ENCODE measurements at regions not wholly inside any gene's neighbourhood (a gene's known extent, or its start where the extent isn't known, plus 50 kb on each side); places are given as distances from the start of the nearest gene placed in this dataset.

DNA sequence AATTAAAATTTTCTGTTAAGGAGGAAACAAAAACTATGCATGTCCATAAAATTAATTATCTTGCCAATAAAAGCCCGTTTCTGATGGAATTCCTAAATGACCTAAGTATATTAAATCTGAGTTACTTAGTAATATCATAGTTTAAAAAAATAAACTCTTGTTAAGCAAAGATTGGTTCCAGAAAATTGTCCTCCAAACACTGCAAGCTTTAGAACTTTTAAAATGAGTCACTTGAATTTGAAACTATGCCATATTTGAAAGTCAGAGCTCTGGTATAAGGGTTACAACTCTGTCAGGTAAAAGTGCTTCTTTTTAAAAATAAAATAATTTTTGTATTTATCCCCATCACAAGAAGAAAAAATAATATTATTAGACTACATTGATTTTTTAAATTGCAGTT is 409.5 kb downstream of the PLPP3 start (continued):
- TF ChIP-seq, protein P1, sequence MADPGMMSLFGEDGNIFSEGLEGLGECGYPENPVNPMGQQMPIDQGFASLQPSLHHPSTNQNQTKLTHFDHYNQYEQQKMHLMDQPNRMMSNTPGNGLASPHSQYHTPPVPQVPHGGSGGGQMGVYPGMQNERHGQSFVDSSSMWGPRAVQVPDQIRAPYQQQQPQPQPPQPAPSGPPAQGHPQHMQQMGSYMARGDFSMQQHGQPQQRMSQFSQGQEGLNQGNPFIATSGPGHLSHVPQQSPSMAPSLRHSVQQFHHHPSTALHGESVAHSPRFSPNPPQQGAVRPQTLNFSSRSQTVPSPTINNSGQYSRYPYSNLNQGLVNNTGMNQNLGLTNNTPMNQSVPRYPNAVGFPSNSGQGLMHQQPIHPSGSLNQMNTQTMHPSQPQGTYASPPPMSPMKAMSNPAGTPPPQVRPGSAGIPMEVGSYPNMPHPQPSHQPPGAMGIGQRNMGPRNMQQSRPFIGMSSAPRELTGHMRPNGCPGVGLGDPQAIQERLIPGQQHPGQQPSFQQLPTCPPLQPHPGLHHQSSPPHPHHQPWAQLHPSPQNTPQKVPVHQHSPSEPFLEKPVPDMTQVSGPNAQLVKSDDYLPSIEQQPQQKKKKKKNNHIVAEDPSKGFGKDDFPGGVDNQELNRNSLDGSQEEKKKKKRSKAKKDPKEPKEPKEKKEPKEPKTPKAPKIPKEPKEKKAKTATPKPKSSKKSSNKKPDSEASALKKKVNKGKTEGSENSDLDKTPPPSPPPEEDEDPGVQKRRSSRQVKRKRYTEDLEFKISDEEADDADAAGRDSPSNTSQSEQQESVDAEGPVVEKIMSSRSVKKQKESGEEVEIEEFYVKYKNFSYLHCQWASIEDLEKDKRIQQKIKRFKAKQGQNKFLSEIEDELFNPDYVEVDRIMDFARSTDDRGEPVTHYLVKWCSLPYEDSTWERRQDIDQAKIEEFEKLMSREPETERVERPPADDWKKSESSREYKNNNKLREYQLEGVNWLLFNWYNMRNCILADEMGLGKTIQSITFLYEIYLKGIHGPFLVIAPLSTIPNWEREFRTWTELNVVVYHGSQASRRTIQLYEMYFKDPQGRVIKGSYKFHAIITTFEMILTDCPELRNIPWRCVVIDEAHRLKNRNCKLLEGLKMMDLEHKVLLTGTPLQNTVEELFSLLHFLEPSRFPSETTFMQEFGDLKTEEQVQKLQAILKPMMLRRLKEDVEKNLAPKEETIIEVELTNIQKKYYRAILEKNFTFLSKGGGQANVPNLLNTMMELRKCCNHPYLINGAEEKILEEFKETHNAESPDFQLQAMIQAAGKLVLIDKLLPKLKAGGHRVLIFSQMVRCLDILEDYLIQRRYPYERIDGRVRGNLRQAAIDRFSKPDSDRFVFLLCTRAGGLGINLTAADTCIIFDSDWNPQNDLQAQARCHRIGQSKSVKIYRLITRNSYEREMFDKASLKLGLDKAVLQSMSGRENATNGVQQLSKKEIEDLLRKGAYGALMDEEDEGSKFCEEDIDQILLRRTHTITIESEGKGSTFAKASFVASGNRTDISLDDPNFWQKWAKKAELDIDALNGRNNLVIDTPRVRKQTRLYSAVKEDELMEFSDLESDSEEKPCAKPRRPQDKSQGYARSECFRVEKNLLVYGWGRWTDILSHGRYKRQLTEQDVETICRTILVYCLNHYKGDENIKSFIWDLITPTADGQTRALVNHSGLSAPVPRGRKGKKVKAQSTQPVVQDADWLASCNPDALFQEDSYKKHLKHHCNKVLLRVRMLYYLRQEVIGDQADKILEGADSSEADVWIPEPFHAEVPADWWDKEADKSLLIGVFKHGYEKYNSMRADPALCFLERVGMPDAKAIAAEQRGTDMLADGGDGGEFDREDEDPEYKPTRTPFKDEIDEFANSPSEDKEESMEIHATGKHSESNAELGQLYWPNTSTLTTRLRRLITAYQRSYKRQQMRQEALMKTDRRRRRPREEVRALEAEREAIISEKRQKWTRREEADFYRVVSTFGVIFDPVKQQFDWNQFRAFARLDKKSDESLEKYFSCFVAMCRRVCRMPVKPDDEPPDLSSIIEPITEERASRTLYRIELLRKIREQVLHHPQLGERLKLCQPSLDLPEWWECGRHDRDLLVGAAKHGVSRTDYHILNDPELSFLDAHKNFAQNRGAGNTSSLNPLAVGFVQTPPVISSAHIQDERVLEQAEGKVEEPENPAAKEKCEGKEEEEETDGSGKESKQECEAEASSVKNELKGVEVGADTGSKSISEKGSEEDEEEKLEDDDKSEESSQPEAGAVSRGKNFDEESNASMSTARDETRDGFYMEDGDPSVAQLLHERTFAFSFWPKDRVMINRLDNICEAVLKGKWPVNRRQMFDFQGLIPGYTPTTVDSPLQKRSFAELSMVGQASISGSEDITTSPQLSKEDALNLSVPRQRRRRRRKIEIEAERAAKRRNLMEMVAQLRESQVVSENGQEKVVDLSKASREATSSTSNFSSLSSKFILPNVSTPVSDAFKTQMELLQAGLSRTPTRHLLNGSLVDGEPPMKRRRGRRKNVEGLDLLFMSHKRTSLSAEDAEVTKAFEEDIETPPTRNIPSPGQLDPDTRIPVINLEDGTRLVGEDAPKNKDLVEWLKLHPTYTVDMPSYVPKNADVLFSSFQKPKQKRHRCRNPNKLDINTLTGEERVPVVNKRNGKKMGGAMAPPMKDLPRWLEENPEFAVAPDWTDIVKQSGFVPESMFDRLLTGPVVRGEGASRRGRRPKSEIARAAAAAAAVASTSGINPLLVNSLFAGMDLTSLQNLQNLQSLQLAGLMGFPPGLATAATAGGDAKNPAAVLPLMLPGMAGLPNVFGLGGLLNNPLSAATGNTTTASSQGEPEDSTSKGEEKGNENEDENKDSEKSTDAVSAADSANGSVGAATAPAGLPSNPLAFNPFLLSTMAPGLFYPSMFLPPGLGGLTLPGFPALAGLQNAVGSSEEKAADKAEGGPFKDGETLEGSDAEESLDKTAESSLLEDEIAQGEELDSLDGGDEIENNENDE (IDR thresholded peaks at IDR 0.05; ENCODE audit: insufficient replicate concordance, low read length): no peak
- no peak for TF ChIP-seq JUN (IDR thresholded peaks at IDR 0.05; ENCODE audit: low read depth, low read length)
